B cell (primary cell): ENCODE measurements at regions not wholly inside any gene's neighbourhood (a gene's known extent, or its start where the extent isn't known, plus 50 kb on each side); places are given as distances from the start of the nearest gene placed in this dataset.

Experiments used
- ATAC-seq: fragments of 200-7000 bp; cut with Tn5 transposase; one replicate; pipeline ENCODE4 v1.10.0; 2021; ENCODE audit warnings: low read depth, mild to moderate bottlenecking, moderate number of reproducible peaks, moderate library complexity
- CTCF ChIA-PET: fragments of 350-600 bp; sonication (Branson Sonifier 250); formaldehyde crosslinking; loops from one replicate; lab custom pipeline; 2021; ENCODE audit warnings: antibody characterized with exemption, inconsistent platforms; lab: Charles Lee
- POLR2A ChIA-PET: fragments of 350-600 bp; sonication (Branson Sonifier 250); formaldehyde crosslinking; loops from one replicate; lab custom pipeline; 2021; ENCODE audit warnings: antibody characterized with exemption; lab: Charles Lee
- DNase-seq: peaks from one replicate; pipeline ENCODE4 v3.0.0; 2013
- H2AFZ ChIP-seq: 2 replicates; pipeline ENCODE4 v1.6.1; 2012; ENCODE audit warnings: mild to moderate bottlenecking, low read depth, low read length; ENCODE audit not compliant: insufficient read depth, poor library complexity, severe bottlenecking
- H3K27ac ChIP-seq, 2 donors: 1 replicate in 1 of 2; 2 replicates in 1 of 2; pipeline ENCODE4 v1.5.1; 2012 to 2013; ENCODE audit warnings: low read length in 2 of 2, mild to moderate bottlenecking in 2 of 2, moderate library complexity in 1 of 2
- H3K27me3 ChIP-seq, 4 experiments: fragments of 200-600 bp in 1 of 4; sonication (generic) in 1 of 4; replicated peaks in 1 of 4; 1 replicate in 2 of 4; 2 replicates in 2 of 4; pipeline versions ENCODE4 v1.6.1 to v1.7.0; 2013 to 2016; ENCODE audit warnings: low read length in 3 of 4, mild to moderate bottlenecking in 2 of 4, mixed read lengths in 1 of 4, moderate library complexity in 1 of 4; ENCODE audit not compliant: insufficient read depth in 4 of 4, control insufficient read depth in 3 of 4; ENCODE audit errors: control extremely low read depth in 1 of 4
- H3K36me3 ChIP-seq, 2 experiments: replicated peaks in 1 of 2; 1 replicate in 1 of 2; 2 replicates in 1 of 2; pipeline versions ENCODE4 v1.6.1 to v1.7.1; 2013; ENCODE audit warnings: low read length in 1 of 2; ENCODE audit not compliant: insufficient read depth in 2 of 2, control insufficient read depth in 1 of 2; ENCODE audit errors: control extremely low read depth in 1 of 2, extremely low read depth in 1 of 2
- H3K4me1 ChIP-seq, 2 donors: fragments of 200-600 bp in 1 of 2; sonication (generic) in 1 of 2; 1 replicate in 1 of 2; 2 replicates in 1 of 2; pipeline versions ENCODE4 v1.5.1 to v1.6.1; 2013 to 2017; ENCODE audit warnings: low read length in 2 of 2; ENCODE audit not compliant: control insufficient read depth in 2 of 2, insufficient read depth in 2 of 2
- H3K4me2 ChIP-seq: replicated peaks from 2 replicates; pipeline ENCODE3; 2012; ENCODE audit warnings: mild to moderate bottlenecking, low read depth, low read length; ENCODE audit not compliant: poor library complexity, severe bottlenecking
- H3K4me3 ChIP-seq, 5 experiments: fragments of 200-600 bp in 1 of 5; sonication (generic) in 1 of 5; 1 replicate in 3 of 5; 2 replicates in 2 of 5; pipeline versions ENCODE4 v1.5.1 to v1.7.0; 2011 to 2016; ENCODE audit warnings: low read length in 4 of 5, mild to moderate bottlenecking in 4 of 5, low read depth in 2 of 5, control low read depth in 1 of 5, moderate library complexity in 1 of 5; ENCODE audit not compliant: insufficient read depth in 1 of 5; ENCODE audit errors: control extremely low read depth in 1 of 5, extremely low read depth in 1 of 5
- H3K79me2 ChIP-seq: fragments of 200-600 bp; sonication (generic); one replicate; pipeline ENCODE4 v1.6.0; 2016; ENCODE audit warnings: low read length; ENCODE audit not compliant: control insufficient read depth, insufficient read depth
- H3K9ac ChIP-seq: fragments of 200-600 bp; sonication (generic); 2 replicates; pipeline ENCODE4 v1.6.1; 2017; ENCODE audit warnings: mild to moderate bottlenecking, low read length, moderate library complexity
- H3K9me3 ChIP-seq, 3 donors: one replicate each; pipeline versions ENCODE4 v1.6.1 to v1.7.1; 2013; ENCODE audit warnings: low read length in 2 of 3; ENCODE audit not compliant: control insufficient read depth in 2 of 3, insufficient read depth in 1 of 3; ENCODE audit errors: control extremely low read depth in 1 of 3
- H4K20me1 ChIP-seq: 2 replicates; pipeline ENCODE4 v1.6.0; 2012; ENCODE audit warnings: mild to moderate bottlenecking, low read length; ENCODE audit not compliant: insufficient read depth, control insufficient read depth, poor library complexity, severe bottlenecking
- H3K27ac Mint-ChIP-seq: one replicate; pipeline ENCODE4 v1.8.0; 2021; ENCODE audit warnings: mixed read lengths
- H3K27me3 Mint-ChIP-seq: one replicate; pipeline ENCODE4 v1.8.0; 2021; ENCODE audit warnings: mixed read lengths
- H3K4me1 Mint-ChIP-seq: one replicate; pipeline ENCODE4 v1.8.0; 2021; ENCODE audit warnings: mixed read lengths
- H3K4me3 Mint-ChIP-seq: one replicate; pipeline ENCODE4 v1.8.0; 2021; ENCODE audit warnings: mixed read lengths
- H3K9me3 Mint-ChIP-seq: one replicate; pipeline ENCODE4 v1.8.0; 2022; ENCODE audit warnings: mixed read lengths; ENCODE audit not compliant: insufficient read depth
- CTCF ChIP-seq: fragments of 200-600 bp; IDR thresholded peaks from one replicate; pipeline ENCODE4 v1.8.0; 2022; ENCODE audit warnings: antibody characterized with exemption, mild to moderate bottlenecking
- EZH2 ChIP-seq: IDR thresholded peaks from 2 replicates; pipeline ENCODE4 v1.6.1; 2012; ENCODE audit warnings: borderline replicate concordance, low read depth, mild to moderate bottlenecking, moderate library complexity, low read length; ENCODE audit not compliant: insufficient read depth, poor library complexity, severe bottlenecking
- WGBS: methylation state at CpG from one replicate; pipeline ENCODE4 v1.1.5; 2013; ENCODE audit warnings: missing lambda C conversion rate; ENCODE audit not compliant: insufficient coverage; 5-methylcytosine and 5-hydroxymethylcytosine counted together
- intact Hi-C: fragments of 100-400 bp; cut with micrococcal nuclease; formaldehyde crosslinking; loops from one replicate; pipeline ENCODE4 v1.10.0; 2022

GRCh38 chr5:118379470-118379869 lies 608.9 kb downstream of the DTWD2 start:
- H4K20me1 ChIP-seq, result no peaks in the 10 kb centered on the region
- no peaks in the 10 kb centered on the region for H3K4me1 ChIP-seq
- no peak overlapping the region for H3K4me2 ChIP-seq
- no peak overlapping the region for H3K4me3 Mint-ChIP-seq
- H3K27ac Mint-ChIP-seq, result no peak overlapping the region
- H3K27me3 ChIP-seq, result no peaks in the 10 kb centered on the region
- no peaks in the 10 kb centered on the region for H3K9me3 Mint-ChIP-seq
- TF ChIP-seq CTCF (no peak), EZH2 (no peak)
- H2AFZ ChIP-seq, result no peak overlapping the region
- H3K9ac ChIP-seq, result no peak overlapping the region
- DNase-seq (no peak), ATAC-seq (no peak)
- H3K4me3 ChIP-seq, result no peak overlapping the region
- ChIA-PET POLR2A (no interaction called here), CTCF (no interaction called here)
- intact Hi-C loops, result no loop called here
- H3K27me3 Mint-ChIP-seq, result no peaks in the 10 kb centered on the region
- 60% methylated on average over 1 of the region's 2 CpGs for WGBS
- no peaks in the 10 kb centered on the region for H3K79me2 ChIP-seq
- no peaks in the 10 kb centered on the region for H3K4me1 Mint-ChIP-seq
- H3K9me3 ChIP-seq, result peaks cover 0 to 7% (median 0%) of the 10 kb centered on the region in 3 donors
- no peaks in the 10 kb centered on the region for H3K36me3 ChIP-seq
- no peak overlapping the region for H3K27ac ChIP-seq

- Histone ChIP-seq H3K27ac (no peak overlapping the region), H3K36me3 (no peaks in the 10 kb centered on the region), H2AFZ (no peak overlapping the region), H3K9ac (no peak overlapping the region), H3K27me3 (no peaks in the 10 kb centered on the region), H3K4me2 (no peak overlapping the region), H3K4me3 (no peak overlapping the region), H3K9me3 (peaks cover 0 to 7% (median 0%) of the 10 kb centered on the region in 3 donors), H3K79me2 (no peaks in the 10 kb centered on the region), H4K20me1 (no peaks in the 10 kb centered on the region), H3K4me1 (no peaks in the 10 kb centered on the region)
- TF ChIP-seq EZH2 (no peak), CTCF (no peak)
- Mint-ChIP-seq H3K27me3 (no peaks in the 10 kb centered on the region), H3K27ac (no peak overlapping the region), H3K9me3 (no peaks in the 10 kb centered on the region), H3K4me3 (no peak overlapping the region), H3K4me1 (no peaks in the 10 kb centered on the region)
- intact Hi-C loops, result no loop called here
- ATAC-seq (no peak), DNase-seq (no peak)
- CTCF ChIA-PET, result no interaction called here
- WGBS, result no CpG with 5 or more reads among the region's 1 CpG
- POLR2A ChIA-PET, result no interaction called here
Observed at GRCh38 chr5:118378959-118379358, 609.4 kb downstream of the DTWD2 start.
